ENCODE measurements at regions not wholly inside any gene's neighbourhood (a gene's known extent, or its start where the extent isn't known, plus 50 kb on each side); places are given as distances from the start of the nearest gene placed in this dataset.

GRCh38 chr1:223057569-223058093 lies 85.4 kb downstream of the TLR5 start:
- no peak for TF ChIP-seq RARB (CRISPR knock-in tag; IDR thresholded peaks at IDR 0.05)
- TF ChIP-seq GLIS3 (CRISPR knock-in tag; IDR thresholded peaks at IDR 0.05), result no peak
- no peak for TF ChIP-seq BACH2 (CRISPR knock-in tag; IDR thresholded peaks at IDR 0.05; ENCODE audit: borderline replicate concordance)
- TF ChIP-seq, protein P1, sequence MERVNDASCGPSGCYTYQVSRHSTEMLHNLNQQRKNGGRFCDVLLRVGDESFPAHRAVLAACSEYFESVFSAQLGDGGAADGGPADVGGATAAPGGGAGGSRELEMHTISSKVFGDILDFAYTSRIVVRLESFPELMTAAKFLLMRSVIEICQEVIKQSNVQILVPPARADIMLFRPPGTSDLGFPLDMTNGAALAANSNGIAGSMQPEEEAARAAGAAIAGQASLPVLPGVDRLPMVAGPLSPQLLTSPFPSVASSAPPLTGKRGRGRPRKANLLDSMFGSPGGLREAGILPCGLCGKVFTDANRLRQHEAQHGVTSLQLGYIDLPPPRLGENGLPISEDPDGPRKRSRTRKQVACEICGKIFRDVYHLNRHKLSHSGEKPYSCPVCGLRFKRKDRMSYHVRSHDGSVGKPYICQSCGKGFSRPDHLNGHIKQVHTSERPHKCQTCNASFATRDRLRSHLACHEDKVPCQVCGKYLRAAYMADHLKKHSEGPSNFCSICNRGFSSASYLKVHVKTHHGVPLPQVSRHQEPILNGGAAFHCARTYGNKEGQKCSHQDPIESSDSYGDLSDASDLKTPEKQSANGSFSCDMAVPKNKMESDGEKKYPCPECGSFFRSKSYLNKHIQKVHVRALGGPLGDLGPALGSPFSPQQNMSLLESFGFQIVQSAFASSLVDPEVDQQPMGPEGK (CRISPR knock-in tag; IDR thresholded peaks at IDR 0.05; ENCODE audit: borderline replicate concordance), result no peak
- TF ChIP-seq ZNF565 (CRISPR knock-in tag; conservative IDR thresholded peaks at IDR 0.05; ENCODE audit: low read depth), result no peak
- TF ChIP-seq ZNF8 (CRISPR knock-in tag; IDR thresholded peaks at IDR 0.05), result no peak
- TF ChIP-seq OSR1 (CRISPR knock-in tag; IDR thresholded peaks at IDR 0.05), result no peak
- TF ChIP-seq TSHZ2 (CRISPR knock-in tag; IDR thresholded peaks at IDR 0.05), result no peak
- no peak for TF ChIP-seq ZFP3 (CRISPR knock-in tag; IDR thresholded peaks at IDR 0.05)
- no peak for TF ChIP-seq SNAI2 (CRISPR knock-in tag; IDR thresholded peaks at IDR 0.05)
- TF ChIP-seq POU6F1 (CRISPR knock-in tag; IDR thresholded peaks at IDR 0.05; ENCODE audit: borderline replicate concordance, low read depth), result no peak
- TF ChIP-seq ZC3H10 (CRISPR knock-in tag; IDR thresholded peaks at IDR 0.05), result no peak
- TF ChIP-seq, protein P2, sequence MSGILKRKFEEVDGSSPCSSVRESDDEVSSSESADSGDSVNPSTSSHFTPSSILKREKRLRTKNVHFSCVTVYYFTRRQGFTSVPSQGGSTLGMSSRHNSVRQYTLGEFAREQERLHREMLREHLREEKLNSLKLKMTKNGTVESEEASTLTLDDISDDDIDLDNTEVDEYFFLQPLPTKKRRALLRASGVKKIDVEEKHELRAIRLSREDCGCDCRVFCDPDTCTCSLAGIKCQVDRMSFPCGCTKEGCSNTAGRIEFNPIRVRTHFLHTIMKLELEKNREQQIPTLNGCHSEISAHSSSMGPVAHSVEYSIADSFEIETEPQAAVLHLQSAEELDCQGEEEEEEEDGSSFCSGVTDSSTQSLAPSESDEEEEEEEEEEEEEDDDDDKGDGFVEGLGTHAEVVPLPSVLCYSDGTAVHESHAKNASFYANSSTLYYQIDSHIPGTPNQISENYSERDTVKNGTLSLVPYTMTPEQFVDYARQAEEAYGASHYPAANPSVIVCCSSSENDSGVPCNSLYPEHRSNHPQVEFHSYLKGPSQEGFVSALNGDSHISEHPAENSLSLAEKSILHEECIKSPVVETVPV (CRISPR knock-in tag; IDR thresholded peaks at IDR 0.05), result no peak
- TF ChIP-seq ISL1 (CRISPR knock-in tag; IDR thresholded peaks at IDR 0.05), result no peak
